ENCODE measurements at regions not wholly inside any gene's neighbourhood (a gene's known extent, or its start where the extent isn't known, plus 50 kb on each side); places are given as distances from the start of the nearest gene placed in this dataset.

DNA sequence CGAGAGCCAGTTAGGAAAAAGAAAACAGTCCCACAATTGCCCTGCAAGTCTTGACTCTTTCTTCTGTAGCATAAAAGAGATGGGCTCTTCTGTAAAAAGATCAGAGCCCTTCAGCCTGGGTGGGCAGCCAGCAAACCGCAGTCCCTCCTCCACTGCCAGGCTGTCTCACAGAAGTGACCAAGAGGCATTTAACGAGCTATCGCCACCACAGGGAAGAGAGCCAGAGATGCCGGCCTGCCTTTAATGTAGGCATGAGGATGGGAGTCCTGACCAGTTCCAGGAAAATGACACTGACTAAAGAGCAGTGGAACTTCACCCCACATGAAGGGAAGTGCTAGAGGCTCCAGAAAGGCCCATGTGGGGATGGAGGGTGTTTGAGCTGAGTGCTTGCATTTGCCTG lies 264.6 kb downstream of the NDUFS4 start:
- Histone ChIP-seq H3K27ac (no peak overlapping the region), H3K4me3 (no peak overlapping the region), H3K36me3 (replicated peaks in 1 of 2) (no peaks in the 10 kb centered on the region), H3K27me3 (no peaks in the 10 kb centered on the region), H3K9me3 (replicated peaks in 1 of 3) (no peaks in the 10 kb centered on the region), H3K4me1 (replicated peaks in 1 of 2) (no peaks in the 10 kb centered on the region)
- no peak for TF ChIP-seq POLR2A (IDR thresholded peaks at IDR 0.05)
- TF ChIP-seq, protein P1, sequence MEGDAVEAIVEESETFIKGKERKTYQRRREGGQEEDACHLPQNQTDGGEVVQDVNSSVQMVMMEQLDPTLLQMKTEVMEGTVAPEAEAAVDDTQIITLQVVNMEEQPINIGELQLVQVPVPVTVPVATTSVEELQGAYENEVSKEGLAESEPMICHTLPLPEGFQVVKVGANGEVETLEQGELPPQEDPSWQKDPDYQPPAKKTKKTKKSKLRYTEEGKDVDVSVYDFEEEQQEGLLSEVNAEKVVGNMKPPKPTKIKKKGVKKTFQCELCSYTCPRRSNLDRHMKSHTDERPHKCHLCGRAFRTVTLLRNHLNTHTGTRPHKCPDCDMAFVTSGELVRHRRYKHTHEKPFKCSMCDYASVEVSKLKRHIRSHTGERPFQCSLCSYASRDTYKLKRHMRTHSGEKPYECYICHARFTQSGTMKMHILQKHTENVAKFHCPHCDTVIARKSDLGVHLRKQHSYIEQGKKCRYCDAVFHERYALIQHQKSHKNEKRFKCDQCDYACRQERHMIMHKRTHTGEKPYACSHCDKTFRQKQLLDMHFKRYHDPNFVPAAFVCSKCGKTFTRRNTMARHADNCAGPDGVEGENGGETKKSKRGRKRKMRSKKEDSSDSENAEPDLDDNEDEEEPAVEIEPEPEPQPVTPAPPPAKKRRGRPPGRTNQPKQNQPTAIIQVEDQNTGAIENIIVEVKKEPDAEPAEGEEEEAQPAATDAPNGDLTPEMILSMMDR (IDR thresholded peaks at IDR 0.05) = no peak
- intact Hi-C loops (cut with DNase I) = no loop called here
- whole genome bisulfite sequencing, 4 donors = 81 to 91% (median 85%) methylated on average over 5 of the region's 5 CpGs
- DNase-seq = no peak

DNA sequence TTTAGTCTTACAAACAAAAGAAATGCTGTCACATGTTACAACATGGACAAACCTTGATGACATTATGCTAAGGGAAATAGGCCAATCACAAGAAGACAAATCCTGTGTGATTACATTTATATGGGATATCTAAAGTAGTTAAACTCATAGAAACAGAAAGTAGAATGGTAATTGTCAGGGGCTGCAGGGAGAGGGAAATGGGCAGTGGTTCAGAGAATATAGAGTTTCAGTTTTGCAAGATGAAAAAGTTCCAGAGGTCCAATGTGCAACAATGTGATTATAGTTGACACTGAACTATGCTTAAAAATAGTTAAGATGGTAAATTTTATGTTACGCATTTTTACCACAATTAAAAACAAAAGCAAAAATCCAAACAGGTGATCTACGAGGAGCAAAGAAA lies 265.5 kb downstream of the NDUFS4 start:
- TF ChIP-seq, protein P1 (IDR thresholded peaks at IDR 0.05) = no peak
- no peak for TF ChIP-seq POLR2A (IDR thresholded peaks at IDR 0.05)
- DNase-seq = no peak
- Histone ChIP-seq H3K4me1 (replicated peaks in 1 of 2) (no peaks in the 10 kb centered on the region), H3K36me3 (replicated peaks in 1 of 2) (no peaks in the 10 kb centered on the region), H3K9me3 (replicated peaks in 1 of 3) (no peaks in the 10 kb centered on the region), H3K27ac (no peak overlapping the region), H3K4me3 (no peak overlapping the region), H3K27me3 (no peaks in the 10 kb centered on the region)
- 86 to 99% (median 95%) methylated on average over 2 of the region's 2 CpGs for WGBS, 4 donors
- intact Hi-C loops (cut with DNase I) = no loop called here

DNA sequence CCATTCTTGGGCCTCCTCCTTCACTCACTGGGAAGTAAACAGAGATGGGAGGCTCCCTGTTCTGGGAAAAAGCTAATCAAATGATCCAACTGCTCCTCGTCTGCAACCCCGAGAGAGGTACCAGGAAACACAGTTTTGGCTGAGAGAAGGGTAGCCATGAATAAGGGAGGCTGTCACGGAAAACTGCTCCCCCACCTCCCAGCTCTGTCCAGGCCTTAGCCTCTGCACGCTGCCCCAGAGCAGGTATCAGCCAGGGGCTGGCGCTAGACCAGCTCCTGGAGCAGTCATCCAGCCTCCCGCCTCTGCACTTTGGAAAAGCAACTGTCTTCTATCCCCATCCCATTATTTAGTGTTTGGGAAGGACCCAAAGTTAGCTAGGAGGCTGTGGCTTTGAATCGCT lies 266.1 kb downstream of the NDUFS4 start:
- H3K4me1 ChIP-seq (replicated peaks in 1 of 2) = no peaks in the 10 kb centered on the region
- H3K36me3 ChIP-seq (replicated peaks in 1 of 2) = no peaks in the 10 kb centered on the region
- no peaks in the 10 kb centered on the region for H3K27me3 ChIP-seq
- intact Hi-C loops (cut with DNase I) = no loop called here
- TF ChIP-seq, protein P1 (IDR thresholded peaks at IDR 0.05) = no peak
- no peak for TF ChIP-seq POLR2A (IDR thresholded peaks at IDR 0.05)
- H3K27ac ChIP-seq = no peak overlapping the region
- no peak for DNase-seq
- H3K4me3 ChIP-seq = no peak overlapping the region
- 77 to 98% (median 86%) methylated on average over 4 to 7 of the region's 7 CpGs for WGBS, 4 donors
- no peaks in the 10 kb centered on the region for H3K9me3 ChIP-seq (replicated peaks in 1 of 3)

DNA sequence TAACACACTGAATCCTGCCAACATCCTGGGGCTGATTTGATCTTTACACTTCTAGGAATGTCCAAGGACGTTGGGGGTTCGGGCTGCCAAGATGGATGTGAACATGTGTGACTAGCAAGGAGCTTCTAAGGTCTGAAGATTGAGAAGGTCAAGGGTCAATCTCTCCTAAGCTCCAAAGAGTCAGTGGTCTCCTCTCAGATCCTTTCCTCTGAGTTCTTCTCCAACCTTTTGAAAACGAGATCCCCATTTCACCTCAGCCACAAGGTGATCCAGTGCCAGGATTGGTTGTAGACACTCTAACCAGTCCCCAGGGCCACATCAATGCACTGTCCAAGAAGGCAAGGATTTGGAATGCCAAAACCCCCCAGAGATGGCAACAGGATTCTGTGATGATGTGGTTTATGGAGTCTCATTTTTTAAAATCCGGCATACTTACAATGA lies 266.8 kb downstream of the NDUFS4 start:
- TF ChIP-seq POLR2A (IDR thresholded peaks at IDR 0.05) = no peak
- TF ChIP-seq, protein P1 (IDR thresholded peaks at IDR 0.05) = no peak
- WGBS, 4 donors = 45 to 53% (median 49%) methylated on average over 4 of the region's 4 CpGs

More for the DNA sequence above, 266.8 kb downstream of the NDUFS4 start:
- Histone ChIP-seq H3K4me1 (replicated peaks in 1 of 2) (no peaks in the 10 kb centered on the region), H3K27me3 (no peaks in the 10 kb centered on the region), H3K4me3 (no peak overlapping the region), H3K27ac (no peak overlapping the region), H3K9me3 (replicated peaks in 1 of 3) (no peaks in the 10 kb centered on the region), H3K36me3 (replicated peaks in 1 of 2) (no peaks in the 10 kb centered on the region)
- DNase-seq = peak in 3 of 7 donors; percentile 2 to 55 (median 10)
- intact Hi-C loops (cut with DNase I) = no loop called here
